OCI-LY3 (cell line): ENCODE measurements at regions not wholly inside any gene's neighbourhood (a gene's known extent, or its start where the extent isn't known, plus 50 kb on each side); places are given as distances from the start of the nearest gene placed in this dataset.

ENCODE experiments used
- H2AFZ ChIP-seq: fragments of 200-600, 300-600 bp; shearing (Covaris generic); 2 replicates; pipeline ENCODE4 v1.6.0; 2014; ENCODE audit warnings: antibody characterized with exemption, low read depth, low read length
- H3K27ac ChIP-seq: fragments of 200-600, 300-600 bp; sonication (generic); 2 replicates; pipeline ENCODE4 v1.5.1; 2014; ENCODE audit warnings: mild to moderate bottlenecking, low read length, moderate library complexity, mixed read lengths
- H3K27me3 ChIP-seq: fragments of 200-600, 300-600 bp; sonication (generic); 2 replicates; pipeline ENCODE4 v1.6.1; 2014; ENCODE audit warnings: low read depth, low read length, mixed read lengths
- H3K36me3 ChIP-seq: fragments of 200-600, 300-600 bp; sonication (generic); replicated peaks from 2 replicates; pipeline ENCODE3; 2014; ENCODE audit warnings: low read depth, low read length, mixed read lengths
- H3K4me1 ChIP-seq: fragments of 300-600, 200-600 bp; sonication (generic); 2 replicates; pipeline ENCODE4 v1.6.1; 2014; ENCODE audit warnings: low read length, mixed read lengths
- H3K4me2 ChIP-seq: fragments of 200-600, 300-600 bp; sonication (generic); 2 replicates; pipeline ENCODE4 v1.6.1; 2014; ENCODE audit warnings: low read length, mixed read lengths
- H3K4me3 ChIP-seq: fragments of 300-600, 200-600 bp; sonication (generic); 2 replicates; pipeline ENCODE4 v1.5.1; 2014; ENCODE audit warnings: antibody characterized with exemption, mild to moderate bottlenecking, low read length, moderate library complexity
- H3K79me2 ChIP-seq: fragments of 300-600, 200-600 bp; shearing (Covaris generic); 2 replicates; pipeline ENCODE4 v1.6.1; 2014; ENCODE audit warnings: mild to moderate bottlenecking, low read length, mixed read lengths
- H3K9ac ChIP-seq: fragments of 300-600, 200-600 bp; shearing (Covaris generic); 2 replicates; pipeline ENCODE4 v1.6.0; 2014; ENCODE audit warnings: mild to moderate bottlenecking, low read length, moderate library complexity
- H3K9me3 ChIP-seq: fragments of 200-600, 300-600 bp; shearing (Covaris generic); 2 replicates; pipeline ENCODE4 v1.6.1; 2014; ENCODE audit warnings: low read length, mixed read lengths; ENCODE audit not compliant: insufficient read depth
- H4K20me1 ChIP-seq: fragments of 200-600, 300-600 bp; sonication (generic); 2 replicates; pipeline ENCODE4 v1.6.1; 2016; ENCODE audit warnings: low read length, mixed read lengths; ENCODE audit not compliant: insufficient read depth
- EZH2phosphoT487 ChIP-seq: fragments of 200-600 bp; shearing (Covaris generic); IDR thresholded peaks from 2 replicates; pipeline ENCODE4 v1.6.1; 2018; ENCODE audit warnings: antibody characterized with exemption, mixed run types, low read depth
- TF ChIP-seq, protein P1 (sequence below): fragments of 200-600, 300-600 bp; sonication (generic); IDR thresholded peaks from 2 replicates; pipeline ENCODE4 v1.5.1; 2014; ENCODE audit warnings: antibody characterized with exemption, low read length, low read depth

DNA sequence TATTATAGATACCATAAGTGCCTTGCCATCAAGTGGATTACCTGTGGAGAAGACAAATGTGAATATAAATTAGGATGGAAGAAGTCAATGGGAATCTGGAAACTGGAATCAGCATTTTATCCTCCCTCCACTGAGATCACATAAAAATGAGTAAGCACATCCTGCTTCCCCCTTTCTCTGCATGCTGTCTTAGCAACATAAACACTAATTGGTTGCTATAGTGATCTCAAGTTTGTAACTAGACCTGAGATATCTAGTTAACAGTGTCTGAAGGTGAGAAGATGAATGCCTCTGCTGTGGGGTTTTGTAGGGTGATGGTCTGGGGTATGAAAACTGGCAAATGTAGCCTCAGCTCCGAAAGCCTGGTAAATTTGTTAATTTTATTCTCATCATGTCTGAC lies 1357.5 kb upstream of the CELF4 start:
- Histone ChIP-seq H3K4me3 (no peak overlapping the region), H3K27me3 (no peaks in the 10 kb centered on the region), H3K9me3 (no peaks in the 10 kb centered on the region), H3K4me1 (no peaks in the 10 kb centered on the region), H4K20me1 (no peaks in the 10 kb centered on the region), H3K79me2 (no peaks in the 10 kb centered on the region), H3K36me3 (no peaks in the 10 kb centered on the region), H3K27ac (no peak overlapping the region), H2AFZ (no peak overlapping the region), H3K4me2 (no peak overlapping the region), H3K9ac (no peak overlapping the region)
- TF ChIP-seq EZH2phosphoT487: no peak
- TF ChIP-seq, protein P1, sequence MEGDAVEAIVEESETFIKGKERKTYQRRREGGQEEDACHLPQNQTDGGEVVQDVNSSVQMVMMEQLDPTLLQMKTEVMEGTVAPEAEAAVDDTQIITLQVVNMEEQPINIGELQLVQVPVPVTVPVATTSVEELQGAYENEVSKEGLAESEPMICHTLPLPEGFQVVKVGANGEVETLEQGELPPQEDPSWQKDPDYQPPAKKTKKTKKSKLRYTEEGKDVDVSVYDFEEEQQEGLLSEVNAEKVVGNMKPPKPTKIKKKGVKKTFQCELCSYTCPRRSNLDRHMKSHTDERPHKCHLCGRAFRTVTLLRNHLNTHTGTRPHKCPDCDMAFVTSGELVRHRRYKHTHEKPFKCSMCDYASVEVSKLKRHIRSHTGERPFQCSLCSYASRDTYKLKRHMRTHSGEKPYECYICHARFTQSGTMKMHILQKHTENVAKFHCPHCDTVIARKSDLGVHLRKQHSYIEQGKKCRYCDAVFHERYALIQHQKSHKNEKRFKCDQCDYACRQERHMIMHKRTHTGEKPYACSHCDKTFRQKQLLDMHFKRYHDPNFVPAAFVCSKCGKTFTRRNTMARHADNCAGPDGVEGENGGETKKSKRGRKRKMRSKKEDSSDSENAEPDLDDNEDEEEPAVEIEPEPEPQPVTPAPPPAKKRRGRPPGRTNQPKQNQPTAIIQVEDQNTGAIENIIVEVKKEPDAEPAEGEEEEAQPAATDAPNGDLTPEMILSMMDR: no peak

DNA sequence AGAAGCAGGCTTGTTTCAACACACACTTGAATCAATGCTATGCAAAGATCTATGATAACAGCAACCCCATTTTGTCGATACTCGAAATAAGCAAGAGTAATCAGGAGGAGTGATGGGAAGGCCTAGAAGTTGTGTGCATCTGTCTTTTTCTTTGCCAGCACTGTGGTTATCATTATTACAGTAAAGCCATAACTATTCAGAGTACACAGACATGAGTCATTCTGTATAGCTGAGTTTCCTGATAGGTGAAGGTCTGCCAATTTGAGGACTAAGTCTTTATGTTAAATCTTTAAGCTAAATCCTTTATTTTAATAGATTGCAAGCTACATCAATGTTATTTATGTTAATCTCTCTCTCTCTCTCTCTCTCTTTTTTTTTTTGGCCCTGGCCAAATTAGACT lies 1344.4 kb upstream of the CELF4 start:
- Histone ChIP-seq H2AFZ (no peak overlapping the region), H3K27me3 (no peaks in the 10 kb centered on the region), H4K20me1 (no peaks in the 10 kb centered on the region), H3K4me2 (no peak overlapping the region), H3K79me2 (no peaks in the 10 kb centered on the region), H3K27ac (no peak overlapping the region), H3K9ac (no peak overlapping the region), H3K9me3 (no peaks in the 10 kb centered on the region), H3K4me1 (peaks cover 13% of the 10 kb centered on the region), H3K36me3 (no peaks in the 10 kb centered on the region), H3K4me3 (no peak overlapping the region)
- TF ChIP-seq EZH2phosphoT487: no peak
- TF ChIP-seq, protein P1: no peak

DNA sequence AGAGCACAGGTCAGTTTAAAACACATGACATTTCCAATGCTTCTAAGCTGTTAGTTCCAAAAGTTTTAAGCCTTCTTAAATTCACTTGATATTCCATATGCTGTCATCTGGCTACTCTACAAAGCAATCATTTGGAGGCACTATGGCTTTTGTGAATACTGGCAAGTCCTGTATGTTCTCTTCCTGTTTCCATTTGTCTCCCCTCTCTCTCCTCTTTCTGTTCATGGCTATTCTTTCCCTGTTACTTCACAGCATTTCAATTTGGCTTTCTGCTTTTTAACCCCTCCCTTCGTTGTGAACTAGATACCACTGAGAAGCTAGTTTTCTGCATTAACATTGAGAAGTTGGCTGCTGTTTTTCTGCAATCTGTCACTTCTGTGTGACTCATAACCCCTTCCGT lies 1337.2 kb upstream of the CELF4 start:
- TF ChIP-seq, protein P1: no peak
- no peak for TF ChIP-seq EZH2phosphoT487

DNA sequence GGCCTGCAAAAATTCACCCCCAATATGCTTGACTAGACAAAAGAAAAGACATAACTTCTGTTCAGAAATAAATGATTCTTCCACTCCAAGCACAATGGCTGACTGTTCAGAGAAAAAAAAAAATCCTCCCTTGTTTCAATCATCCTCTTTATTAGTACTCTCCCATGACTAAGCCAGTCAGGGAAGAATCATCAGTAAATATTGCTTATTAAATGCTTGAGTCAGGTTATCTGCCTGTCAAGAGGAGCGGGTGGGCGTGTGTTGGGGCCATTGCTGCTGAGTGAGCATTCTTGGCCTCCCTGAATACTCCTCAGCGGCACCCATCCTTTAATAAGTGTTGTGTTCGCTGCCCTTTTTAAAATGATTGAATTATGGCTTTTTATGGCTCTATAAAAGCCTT lies 1334.8 kb upstream of the CELF4 start:
- no peak overlapping the region for H3K27ac ChIP-seq
- no peaks in the 10 kb centered on the region for H3K27me3 ChIP-seq

More for the DNA sequence above, 1337.2 kb upstream of the CELF4 start:
- H2AFZ ChIP-seq: no peak overlapping the region
- H3K36me3 ChIP-seq: no peaks in the 10 kb centered on the region
- no peaks in the 10 kb centered on the region for H3K4me1 ChIP-seq
- H3K9ac ChIP-seq: no peak overlapping the region
- H4K20me1 ChIP-seq: no peaks in the 10 kb centered on the region
- H3K4me2 ChIP-seq: no peak overlapping the region
- no peaks in the 10 kb centered on the region for H3K79me2 ChIP-seq
- no peaks in the 10 kb centered on the region for H3K27me3 ChIP-seq
- no peak overlapping the region for H3K27ac ChIP-seq
- H3K9me3 ChIP-seq: no peaks in the 10 kb centered on the region
- H3K4me3 ChIP-seq: no peak overlapping the region

More for the DNA sequence above, 1334.8 kb upstream of the CELF4 start:
- H3K36me3 ChIP-seq: no peaks in the 10 kb centered on the region
- H3K9ac ChIP-seq: no peak overlapping the region
- no peak overlapping the region for H3K4me2 ChIP-seq
- no peaks in the 10 kb centered on the region for H3K9me3 ChIP-seq
- no peaks in the 10 kb centered on the region for H4K20me1 ChIP-seq
- TF ChIP-seq, protein P1: no peak
- no peak for TF ChIP-seq EZH2phosphoT487
- no peaks in the 10 kb centered on the region for H3K4me1 ChIP-seq
- no peak overlapping the region for H3K4me3 ChIP-seq
- H3K79me2 ChIP-seq: no peaks in the 10 kb centered on the region
- H2AFZ ChIP-seq: no peak overlapping the region
